Osteoblast (primary cell): ENCODE measurements at regions not wholly inside any gene's neighbourhood (a gene's known extent, or its start where the extent isn't known, plus 50 kb on each side); places are given as distances from the start of the nearest gene placed in this dataset.

Source experiments
- DNase-seq: peaks from one replicate; pipeline ENCODE4 v3.0.0; 2011; ENCODE audit warnings: low spot score, mixed read lengths; ENCODE audit not compliant: insufficient read length; ENCODE audit errors: missing footprints
- H2AFZ ChIP-seq: 2 replicates; pipeline ENCODE4 v1.6.0; 2011; ENCODE audit warnings: mild to moderate bottlenecking, low read length
- H3K27ac ChIP-seq: 2 replicates; pipeline ENCODE4 v1.5.1; 2011; ENCODE audit warnings: mild to moderate bottlenecking, low read depth, low read length, moderate library complexity
- H3K27me3 ChIP-seq: 2 replicates; pipeline ENCODE4 v1.6.0; 2012; ENCODE audit warnings: mild to moderate bottlenecking, control low read depth, inconsistent platforms, low read length, moderate library complexity; ENCODE audit not compliant: insufficient read depth
- H3K36me3 ChIP-seq: 2 replicates; pipeline ENCODE4 v1.5.1; 2011; ENCODE audit warnings: mild to moderate bottlenecking, low read length, control low read depth, moderate library complexity; ENCODE audit not compliant: insufficient read depth
- H3K4me1 ChIP-seq: 2 replicates; pipeline ENCODE4 v1.5.1; 2011; ENCODE audit warnings: mild to moderate bottlenecking, low read length, control low read depth, moderate library complexity; ENCODE audit not compliant: insufficient read depth
- H3K4me2 ChIP-seq: 2 replicates; pipeline ENCODE4 v1.6.0; 2011; ENCODE audit warnings: mild to moderate bottlenecking, low read length; ENCODE audit not compliant: insufficient read depth
- H3K4me3 ChIP-seq: fragments of 200-600 bp; sonication (generic); 3 replicates; pipeline ENCODE4 v1.5.1; 2012; ENCODE audit warnings: mild to moderate bottlenecking, low read length, inconsistent platforms; ENCODE audit not compliant: insufficient read depth
- H3K79me2 ChIP-seq: 2 replicates; pipeline ENCODE4 v1.6.0; 2012; ENCODE audit warnings: mild to moderate bottlenecking, low read length, control low read depth, inconsistent platforms; ENCODE audit not compliant: insufficient read depth
- H3K9me3 ChIP-seq: 2 replicates; pipeline ENCODE4 v1.5.1; 2011; ENCODE audit warnings: low read depth, low read length, control low read depth
- H4K20me1 ChIP-seq: 2 replicates; pipeline ENCODE4 v1.6.0; 2012; ENCODE audit warnings: mild to moderate bottlenecking, low read length, control low read depth; ENCODE audit not compliant: insufficient read depth
- TF ChIP-seq, protein P1 (sequence below): IDR thresholded peaks from 2 replicates; pipeline ENCODE4 v1.5.1; 2011; ENCODE audit warnings: mild to moderate bottlenecking, low read depth, low read length, moderate library complexity; ENCODE audit errors: extremely low read depth

DNA sequence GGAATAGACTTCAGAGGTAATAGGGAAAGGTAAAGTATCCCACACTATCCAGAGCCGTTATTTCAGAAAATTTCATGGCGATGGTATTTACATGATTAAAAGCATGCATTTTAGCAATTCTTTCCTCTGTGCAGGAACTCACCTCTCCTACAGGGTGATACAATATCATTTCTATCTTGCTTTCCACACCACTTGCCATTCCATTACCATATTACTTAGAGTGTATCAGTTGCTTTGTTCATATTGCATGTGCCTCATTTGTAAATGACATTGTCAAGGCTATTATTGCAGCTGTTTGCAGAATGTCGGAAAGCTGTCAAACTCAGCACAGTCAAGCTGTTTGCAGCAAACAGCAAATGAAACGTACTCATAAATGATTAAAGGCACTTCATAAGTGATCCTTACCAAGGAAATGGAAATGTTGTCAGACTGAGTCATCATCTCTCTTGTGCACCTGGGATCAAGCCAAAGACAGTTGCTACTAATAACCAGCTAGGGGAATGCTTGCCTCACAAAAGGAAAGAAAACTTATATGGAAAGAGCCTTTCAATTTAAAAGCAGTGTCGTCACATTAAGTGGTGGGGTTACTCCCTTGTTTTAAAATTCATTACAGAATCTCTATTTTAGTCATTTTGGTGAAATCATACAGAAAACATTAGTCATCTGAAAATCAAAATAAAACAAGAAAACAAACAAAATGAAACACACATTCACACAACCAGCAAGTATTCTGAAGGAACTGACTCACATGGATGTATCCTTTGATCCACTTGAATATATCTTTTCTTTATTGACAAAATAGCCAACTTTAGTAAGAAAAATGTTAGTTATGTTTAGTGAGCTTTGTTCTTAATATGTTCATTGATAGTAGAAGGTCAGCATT, 1064.1 kb upstream of the CNTNAP5 start:
- no peaks in the 10 kb centered on the region for H3K27me3 ChIP-seq
- TF ChIP-seq, protein P1, sequence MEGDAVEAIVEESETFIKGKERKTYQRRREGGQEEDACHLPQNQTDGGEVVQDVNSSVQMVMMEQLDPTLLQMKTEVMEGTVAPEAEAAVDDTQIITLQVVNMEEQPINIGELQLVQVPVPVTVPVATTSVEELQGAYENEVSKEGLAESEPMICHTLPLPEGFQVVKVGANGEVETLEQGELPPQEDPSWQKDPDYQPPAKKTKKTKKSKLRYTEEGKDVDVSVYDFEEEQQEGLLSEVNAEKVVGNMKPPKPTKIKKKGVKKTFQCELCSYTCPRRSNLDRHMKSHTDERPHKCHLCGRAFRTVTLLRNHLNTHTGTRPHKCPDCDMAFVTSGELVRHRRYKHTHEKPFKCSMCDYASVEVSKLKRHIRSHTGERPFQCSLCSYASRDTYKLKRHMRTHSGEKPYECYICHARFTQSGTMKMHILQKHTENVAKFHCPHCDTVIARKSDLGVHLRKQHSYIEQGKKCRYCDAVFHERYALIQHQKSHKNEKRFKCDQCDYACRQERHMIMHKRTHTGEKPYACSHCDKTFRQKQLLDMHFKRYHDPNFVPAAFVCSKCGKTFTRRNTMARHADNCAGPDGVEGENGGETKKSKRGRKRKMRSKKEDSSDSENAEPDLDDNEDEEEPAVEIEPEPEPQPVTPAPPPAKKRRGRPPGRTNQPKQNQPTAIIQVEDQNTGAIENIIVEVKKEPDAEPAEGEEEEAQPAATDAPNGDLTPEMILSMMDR: no peak
- DNase-seq: no peak
- no peaks in the 10 kb centered on the region for H3K4me1 ChIP-seq
- no peak overlapping the region for H3K4me3 ChIP-seq
- H3K36me3 ChIP-seq: no peaks in the 10 kb centered on the region
- H2AFZ ChIP-seq: no peak overlapping the region
- H3K27ac ChIP-seq: no peak overlapping the region
- H3K4me2 ChIP-seq: no peak overlapping the region
- no peaks in the 10 kb centered on the region for H3K79me2 ChIP-seq
- peaks cover 2% of the 10 kb centered on the region for H3K9me3 ChIP-seq
- no peaks in the 10 kb centered on the region for H4K20me1 ChIP-seq

DNA sequence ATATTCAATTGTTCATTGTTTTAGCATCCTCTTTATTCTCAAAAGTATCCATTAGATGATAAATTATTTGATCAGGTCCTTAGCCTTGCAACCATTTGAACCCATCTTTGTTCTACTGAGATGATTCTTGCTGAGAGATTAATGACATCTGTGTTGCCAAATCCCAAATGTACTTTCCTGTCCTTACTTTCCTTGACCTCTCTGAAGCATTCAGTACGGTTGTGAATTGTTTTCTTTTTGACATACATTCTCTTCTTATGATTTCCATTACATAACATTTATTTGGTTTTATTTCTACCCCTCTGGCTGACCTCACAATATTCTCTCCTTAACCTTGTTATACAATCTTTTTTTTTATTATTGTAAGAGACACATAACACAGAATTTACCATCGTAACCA, 1058.6 kb upstream of the CNTNAP5 start:
- no peak for DNase-seq
- TF ChIP-seq, protein P1: no peak
- Histone ChIP-seq H3K36me3 (no peaks in the 10 kb centered on the region), H3K79me2 (no peaks in the 10 kb centered on the region), H3K4me2 (no peak overlapping the region), H3K27me3 (no peaks in the 10 kb centered on the region), H4K20me1 (no peaks in the 10 kb centered on the region), H3K9me3 (peaks cover 2% of the 10 kb centered on the region), H2AFZ (no peak overlapping the region), H3K4me3 (no peak overlapping the region), H3K4me1 (no peaks in the 10 kb centered on the region), H3K27ac (no peak overlapping the region)

DNA sequence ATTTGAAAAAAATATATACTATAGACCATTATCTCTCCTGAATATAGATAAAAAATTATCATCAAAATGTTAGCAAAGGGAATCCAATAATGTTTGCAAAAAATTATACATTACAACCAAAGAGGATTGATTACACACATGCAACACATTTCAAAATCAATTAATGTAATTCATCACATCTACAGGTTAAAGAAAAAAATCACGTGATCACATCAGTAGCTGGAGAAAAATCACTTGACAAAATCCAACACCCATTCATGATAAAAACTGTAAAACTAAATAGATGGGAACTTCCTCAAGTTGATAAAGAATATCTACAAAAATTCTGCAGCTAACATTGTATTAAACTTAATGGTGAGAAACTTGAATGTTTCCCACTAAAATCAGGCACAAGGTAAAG, 1047.5 kb upstream of the CNTNAP5 start:
- H2AFZ ChIP-seq: no peak overlapping the region
- no peaks in the 10 kb centered on the region for H3K79me2 ChIP-seq
- H3K4me3 ChIP-seq: no peak overlapping the region
- H3K27me3 ChIP-seq: no peaks in the 10 kb centered on the region
- H3K36me3 ChIP-seq: no peaks in the 10 kb centered on the region
- no peak for DNase-seq
- no peak overlapping the region for H3K4me2 ChIP-seq
- TF ChIP-seq, protein P1: no peak
- H4K20me1 ChIP-seq: no peaks in the 10 kb centered on the region
- H3K4me1 ChIP-seq: no peaks in the 10 kb centered on the region
- no peak overlapping the region for H3K27ac ChIP-seq
- H3K9me3 ChIP-seq: no peaks in the 10 kb centered on the region

DNA sequence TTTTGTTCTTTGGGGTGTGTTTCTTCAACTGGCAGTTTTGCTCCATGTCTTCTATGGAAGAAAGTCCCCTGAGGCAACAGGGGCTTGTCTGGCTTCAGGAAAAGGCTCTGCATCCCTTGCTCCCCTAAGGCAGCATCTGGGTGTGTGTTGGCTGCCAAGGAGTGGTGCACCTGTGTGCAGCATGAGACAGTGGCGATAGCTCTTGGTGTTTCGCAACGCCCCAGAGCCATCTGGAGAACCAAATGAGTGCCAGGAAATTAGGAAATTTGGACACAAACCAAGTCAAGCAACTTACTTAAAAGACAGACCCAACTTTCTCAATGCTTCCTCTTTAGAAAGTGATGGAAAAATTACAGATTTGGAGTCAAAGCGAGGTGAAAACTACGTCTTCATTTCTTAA, 1044.4 kb upstream of the CNTNAP5 start:
- no peak overlapping the region for H3K4me2 ChIP-seq
- no peaks in the 10 kb centered on the region for H3K4me1 ChIP-seq
- no peak for DNase-seq
- no peak overlapping the region for H3K4me3 ChIP-seq
- H3K79me2 ChIP-seq: no peaks in the 10 kb centered on the region
- no peaks in the 10 kb centered on the region for H3K27me3 ChIP-seq
- TF ChIP-seq, protein P1: no peak
- H3K9me3 ChIP-seq: no peaks in the 10 kb centered on the region
- H3K36me3 ChIP-seq: no peaks in the 10 kb centered on the region
- no peaks in the 10 kb centered on the region for H4K20me1 ChIP-seq
- no peak overlapping the region for H2AFZ ChIP-seq
- H3K27ac ChIP-seq: no peak overlapping the region
